ENCODE measurements at regions not wholly inside any gene's neighbourhood (a gene's known extent, or its start where the extent isn't known, plus 50 kb on each side); places are given as distances from the start of the nearest gene placed in this dataset.

GRCh38 chrX:149259241-149259640 lies 245.9 kb downstream of the IDS start:
- in situ Hi-C loops (cut with MboI; ENCODE audit: low sequenced_read_pairs in 4 of 4), result no loop called here
- Histone ChIP-seq H3K27ac (no peak overlapping the region), H3K36me3 (no peaks in the 10 kb centered on the region), H3K4me1 (no peaks in the 10 kb centered on the region), H3K4me3 (no peak overlapping the region), H3K27me3 (no peaks in the 10 kb centered on the region), H3K9me3 (no peaks in the 10 kb centered on the region)
- intact Hi-C loops (cut with DNase I; ENCODE audit: low total_unique reads), result no loop called here
- ATAC-seq (no peak), DNase-seq (no peak)
- TF ChIP-seq CTCF (IDR thresholded peaks at IDR 0.05 in 4 of 5, conservative IDR thresholded peaks at IDR 0.05 in 1 of 5) (no peak), POLR2A (IDR thresholded peaks at IDR 0.05) (no peak)

- no peak overlapping the region for H3K27ac ChIP-seq
- in situ Hi-C loops (cut with MboI; ENCODE audit: low sequenced_read_pairs in 4 of 4), result no loop called here
- H3K4me1 ChIP-seq, result no peaks in the 10 kb centered on the region
- no peak for TF ChIP-seq CTCF (IDR thresholded peaks at IDR 0.05 in 4 of 5, conservative IDR thresholded peaks at IDR 0.05 in 1 of 5)
- TF ChIP-seq POLR2A (IDR thresholded peaks at IDR 0.05), result no peak
- H3K4me3 ChIP-seq, result no peak overlapping the region
- DNase-seq (no peak), ATAC-seq (no peak)
- H3K9me3 ChIP-seq, result no peaks in the 10 kb centered on the region
- H3K36me3 ChIP-seq, result no peaks in the 10 kb centered on the region
- intact Hi-C loops (cut with DNase I; ENCODE audit: low total_unique reads), result no loop called here
- H3K27me3 ChIP-seq, result no peaks in the 10 kb centered on the region
Observed at GRCh38 chrX:149255860-149256259, 249.2 kb downstream of the IDS start.

- no peak overlapping the region for H3K27ac ChIP-seq
- H3K4me1 ChIP-seq, result no peaks in the 10 kb centered on the region
- no peaks in the 10 kb centered on the region for H3K9me3 ChIP-seq
- DNase-seq (no peak), ATAC-seq (no peak)
- in situ Hi-C loops (cut with MboI; ENCODE audit: low sequenced_read_pairs in 4 of 4) (no loop called here), intact Hi-C loops (cut with DNase I; ENCODE audit: low total_unique reads) (no loop called here)
- H3K36me3 ChIP-seq, result no peaks in the 10 kb centered on the region
- no peak for TF ChIP-seq POLR2A (IDR thresholded peaks at IDR 0.05)
- TF ChIP-seq CTCF (IDR thresholded peaks at IDR 0.05 in 4 of 5, conservative IDR thresholded peaks at IDR 0.05 in 1 of 5), result no peak
- H3K4me3 ChIP-seq, result no peak overlapping the region
- H3K27me3 ChIP-seq, result no peaks in the 10 kb centered on the region
Observed at GRCh38 chrX:149248073-149248625, 257.0 kb downstream of the IDS start.

- Histone ChIP-seq H3K27ac (no peak overlapping the region), H3K9me3 (no peaks in the 10 kb centered on the region), H3K36me3 (no peaks in the 10 kb centered on the region), H3K4me1 (no peaks in the 10 kb centered on the region), H3K4me3 (no peak overlapping the region), H3K27me3 (no peaks in the 10 kb centered on the region)
- no peak for DNase-seq
- ATAC-seq, result no peak
- in situ Hi-C loops (cut with MboI; ENCODE audit: low sequenced_read_pairs in 4 of 4), result no loop called here
- TF ChIP-seq CTCF (IDR thresholded peaks at IDR 0.05 in 4 of 5, conservative IDR thresholded peaks at IDR 0.05 in 1 of 5) (no peak), POLR2A (IDR thresholded peaks at IDR 0.05) (no peak)
- intact Hi-C loops (cut with DNase I; ENCODE audit: low total_unique reads), result no loop called here
Observed at GRCh38 chrX:149230689-149231088, 274.4 kb downstream of the IDS start.

- intact Hi-C loops (cut with DNase I; ENCODE audit: low total_unique reads), result no loop called here
- TF ChIP-seq POLR2A (IDR thresholded peaks at IDR 0.05) (no peak), CTCF (IDR thresholded peaks at IDR 0.05 in 4 of 5, conservative IDR thresholded peaks at IDR 0.05 in 1 of 5) (no peak)
- Histone ChIP-seq H3K36me3 (no peaks in the 10 kb centered on the region), H3K4me1 (no peaks in the 10 kb centered on the region), H3K27ac (no peak overlapping the region), H3K27me3 (no peaks in the 10 kb centered on the region), H3K9me3 (no peaks in the 10 kb centered on the region), H3K4me3 (no peak overlapping the region)
- in situ Hi-C loops (cut with MboI; ENCODE audit: low sequenced_read_pairs in 4 of 4), result no loop called here
- no peak for ATAC-seq
- DNase-seq, result no peak
Observed at GRCh38 chrX:149223854-149224253, 281.3 kb downstream of the IDS start.

Measured in gastrocnemius medialis (tissue), 4 donors.